Ectodermal cell (in vitro differentiated cells): ENCODE measurements at regions not wholly inside any gene's neighbourhood (a gene's known extent, or its start where the extent isn't known, plus 50 kb on each side); places are given as distances from the start of the nearest gene placed in this dataset.

Experiments used
- H3K27ac ChIP-seq: 2 replicates; pipeline ENCODE4 v1.7.0; 2013; ENCODE audit warnings: mild to moderate bottlenecking, low read depth, low read length; ENCODE audit not compliant: insufficient read depth, poor library complexity, severe bottlenecking
- H3K27me3 ChIP-seq: 2 replicates; pipeline ENCODE4 v1.7.0; 2013; ENCODE audit warnings: mild to moderate bottlenecking, low read length; ENCODE audit not compliant: insufficient read depth, control insufficient read depth, poor library complexity, severe bottlenecking
- H3K36me3 ChIP-seq: one replicate; pipeline ENCODE4 v1.7.0; 2013; ENCODE audit warnings: low read length; ENCODE audit not compliant: control insufficient read depth, insufficient read depth
- H3K4me1 ChIP-seq: one replicate; pipeline ENCODE4 v1.7.0; 2013; ENCODE audit warnings: low read length; ENCODE audit not compliant: control insufficient read depth, insufficient read depth
- H3K4me3 ChIP-seq: 2 replicates; pipeline ENCODE4 v1.7.0; 2013; ENCODE audit warnings: low read depth, low read length, control low read depth; ENCODE audit not compliant: insufficient read depth
- H3K9me3 ChIP-seq: 2 replicates; pipeline ENCODE4 v1.7.0; 2013; ENCODE audit warnings: mild to moderate bottlenecking, low read length, moderate library complexity; ENCODE audit not compliant: control insufficient read depth
- WGBS, 2 experiments: methylation state at CpG; one replicate each; pipeline ENCODE4 v1.1.7; 2013; ENCODE audit warnings: missing lambda C conversion rate in 2 of 2; 5-methylcytosine and 5-hydroxymethylcytosine counted together

DNA sequence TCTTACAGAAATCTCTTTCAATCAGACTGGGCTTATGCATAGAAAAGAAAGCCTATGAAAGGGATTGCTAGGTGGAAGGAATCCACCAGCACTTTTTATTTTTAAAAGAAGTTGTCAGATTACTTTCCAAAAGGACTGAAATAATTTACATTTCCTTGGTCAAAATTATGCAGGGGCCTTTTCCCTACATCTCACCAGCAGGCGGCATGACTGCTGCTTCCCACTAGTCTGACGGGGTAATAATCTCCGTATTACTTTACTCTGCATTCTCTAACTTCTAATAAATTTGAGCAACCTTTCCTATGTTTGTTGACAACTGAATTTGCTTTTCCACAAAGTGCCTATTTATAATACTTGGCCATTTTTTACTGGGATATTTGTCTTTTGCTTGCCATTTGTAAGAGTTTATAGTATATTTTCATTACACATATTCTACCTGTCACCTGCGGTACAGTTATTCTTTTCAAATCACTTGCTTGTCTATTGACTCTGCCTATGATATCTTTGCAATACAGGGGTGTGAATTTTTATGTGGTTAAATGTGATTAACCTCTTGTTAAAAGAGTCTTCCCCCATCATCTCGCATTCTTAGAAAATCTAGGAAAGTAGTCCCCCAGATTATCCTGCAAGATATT, 51.9 kb upstream of the USP47 start:
- Histone ChIP-seq H3K9me3 (no peaks in the 10 kb centered on the region), H3K27ac (no peak overlapping the region), H3K27me3 (no peaks in the 10 kb centered on the region), H3K36me3 (no peaks in the 10 kb centered on the region), H3K4me3 (no peak overlapping the region), H3K4me1 (no peaks in the 10 kb centered on the region)
- 44 to 56% methylated on average over 3 to 4 of the region's 5 CpGs for WGBS, 2 experiments

DNA sequence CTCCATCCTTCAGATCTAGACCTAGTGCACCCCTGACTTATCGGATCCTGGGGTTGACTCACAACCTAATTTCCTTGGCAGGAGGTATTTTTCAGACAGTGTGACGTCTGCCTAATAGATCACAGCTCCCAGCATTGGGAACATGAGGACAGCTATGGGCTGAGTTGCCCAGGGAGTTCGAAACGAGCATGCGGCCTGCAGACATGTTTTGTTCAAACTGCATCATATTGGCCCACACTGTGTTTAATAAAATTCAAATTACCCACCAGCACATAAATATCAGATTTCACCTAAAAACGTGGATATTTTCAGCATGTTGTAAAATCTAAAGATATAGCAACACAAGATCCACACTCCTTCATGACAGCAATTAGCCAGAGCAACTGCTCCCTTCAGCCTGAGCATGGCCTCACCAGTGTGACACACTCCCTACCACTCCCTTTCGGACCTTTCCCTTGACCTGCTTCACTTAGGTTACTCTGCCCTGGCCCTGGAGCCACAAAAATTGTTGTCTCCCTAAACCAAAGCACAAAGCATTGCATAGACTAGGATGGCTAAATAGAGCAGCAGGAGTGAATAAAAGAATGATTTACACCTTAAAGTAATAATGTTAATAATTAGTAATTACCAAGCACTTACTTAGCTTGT, 53.6 kb upstream of the USP47 start:
- Histone ChIP-seq H3K27ac (no peak overlapping the region), H3K4me3 (no peak overlapping the region), H3K36me3 (no peaks in the 10 kb centered on the region), H3K9me3 (no peaks in the 10 kb centered on the region), H3K4me1 (no peaks in the 10 kb centered on the region), H3K27me3 (no peaks in the 10 kb centered on the region)
- WGBS, 2 experiments = 75 to 78% methylated on average over 7 of the region's 7 CpGs

DNA sequence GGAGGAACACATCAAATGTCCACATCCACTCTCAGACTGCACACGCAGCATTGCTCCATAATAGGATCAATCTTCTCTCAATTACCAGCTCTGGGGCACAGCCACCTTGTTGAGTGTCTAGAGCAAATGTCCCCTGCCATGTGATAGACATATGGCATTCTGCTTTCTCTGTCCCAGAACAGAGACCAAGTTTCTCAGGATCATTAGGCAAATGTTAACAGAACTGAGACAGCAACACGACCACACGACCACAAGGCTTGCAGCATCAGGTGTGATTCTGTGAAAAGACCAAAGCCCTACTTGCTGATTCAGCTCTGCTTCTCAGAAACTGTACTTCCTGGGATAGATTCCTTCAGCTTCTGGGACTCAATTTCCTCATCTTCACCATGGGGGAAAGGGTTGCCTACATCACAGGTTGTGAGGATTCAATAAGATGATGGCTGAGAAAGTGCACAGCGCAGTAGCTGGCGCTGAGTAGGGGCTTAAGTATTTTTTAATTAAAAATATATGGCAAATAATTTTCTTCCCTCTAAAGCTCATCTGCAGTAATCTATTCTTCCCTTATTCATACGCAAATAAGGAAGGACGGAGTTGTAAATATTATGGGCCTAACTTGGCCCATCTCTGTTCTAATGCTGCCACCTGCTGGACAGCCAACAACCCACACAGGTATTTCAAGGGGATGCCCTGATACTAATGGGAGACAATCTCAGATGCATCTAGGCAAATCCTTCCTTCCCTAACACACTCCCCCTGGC, 54.3 kb upstream of the USP47 start:
- Histone ChIP-seq H3K9me3 (no peaks in the 10 kb centered on the region), H3K4me3 (no peak overlapping the region), H3K36me3 (no peaks in the 10 kb centered on the region), H3K27ac (no peak overlapping the region), H3K27me3 (no peaks in the 10 kb centered on the region), H3K4me1 (no peaks in the 10 kb centered on the region)
- WGBS, 2 experiments = 71 to 75% methylated on average over 4 to 5 of the region's 7 CpGs

DNA sequence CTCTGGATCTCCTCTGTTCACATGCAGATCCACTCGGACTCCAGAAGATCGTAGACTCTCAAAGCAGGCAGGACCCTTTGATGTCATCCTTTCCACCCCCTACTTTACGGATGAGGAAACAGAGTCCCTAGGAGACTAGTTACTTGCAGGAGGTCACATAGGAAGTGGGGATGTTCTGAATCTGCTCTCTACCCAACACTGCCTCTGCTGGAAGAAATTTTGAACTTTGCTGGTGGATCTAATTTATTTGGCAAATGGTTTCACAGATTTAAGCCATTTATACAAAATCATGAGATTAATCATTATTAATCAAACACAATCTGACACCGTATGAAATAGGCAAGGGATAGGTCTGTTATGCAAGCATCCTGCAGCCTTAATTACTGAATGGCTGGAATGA, 55.0 kb upstream of the USP47 start:
- no peaks in the 10 kb centered on the region for H3K4me1 ChIP-seq
- no peaks in the 10 kb centered on the region for H3K9me3 ChIP-seq
- H3K4me3 ChIP-seq = no peak overlapping the region
- H3K36me3 ChIP-seq = no peaks in the 10 kb centered on the region
- no peaks in the 10 kb centered on the region for H3K27me3 ChIP-seq
- H3K27ac ChIP-seq = no peak overlapping the region
- 79 to 80% methylated on average over 4 of the region's 4 CpGs for WGBS, 2 experiments

DNA sequence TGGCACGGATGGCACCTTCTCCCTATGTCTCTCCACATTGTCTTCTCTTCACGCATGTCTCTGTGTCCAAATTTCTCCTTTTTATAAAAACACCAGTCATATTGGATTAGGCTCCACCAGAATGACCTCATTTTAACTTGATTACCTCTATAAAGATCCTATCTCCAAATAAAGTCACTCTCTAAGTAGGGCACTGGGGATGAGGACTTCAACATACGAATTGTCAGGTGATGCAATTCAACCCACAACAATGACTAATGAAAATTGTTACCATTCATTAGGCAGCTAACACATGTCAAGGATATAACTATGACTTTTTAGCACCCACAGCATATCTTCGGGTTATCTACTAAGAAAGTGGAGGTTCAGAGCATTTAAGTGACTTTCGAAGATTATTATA, 55.5 kb upstream of the USP47 start:
- Histone ChIP-seq H3K27ac (no peak overlapping the region), H3K4me3 (no peak overlapping the region)
- 91 to 95% methylated on average over 5 of the region's 5 CpGs for WGBS, 2 experiments

DNA sequence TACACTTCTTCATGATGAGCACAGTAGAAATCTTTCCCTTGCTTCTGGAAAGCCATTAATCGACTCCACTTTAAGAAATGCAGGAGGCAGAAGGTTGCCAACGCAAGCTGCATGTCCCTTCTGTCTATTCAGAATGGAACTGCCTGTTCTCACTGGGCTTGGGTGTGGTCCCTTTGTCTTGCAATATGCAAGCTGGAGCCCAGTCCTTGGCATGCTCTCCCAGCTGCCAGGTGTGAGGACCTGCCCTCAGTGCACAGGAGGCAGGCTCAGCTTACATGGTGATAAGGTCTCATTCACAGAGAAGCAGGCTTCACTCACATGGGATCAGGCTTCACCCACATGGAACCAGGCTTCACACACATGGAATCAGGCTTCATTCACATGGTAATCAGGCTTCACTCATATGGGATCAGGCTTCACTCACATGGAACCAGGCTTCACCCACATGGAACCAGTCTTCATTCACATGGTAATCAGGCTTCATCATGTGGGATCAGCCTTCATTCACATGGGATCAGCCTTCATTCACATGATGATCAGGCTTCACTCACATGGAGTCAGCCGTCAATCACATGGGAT, 59.2 kb upstream of the USP47 start:
- Histone ChIP-seq H3K27me3 (no peaks in the 10 kb centered on the region), H3K27ac (no peak overlapping the region), H3K4me1 (no peaks in the 10 kb centered on the region), H3K36me3 (no peaks in the 10 kb centered on the region), H3K4me3 (no peak overlapping the region), H3K9me3 (no peaks in the 10 kb centered on the region)
- WGBS, 2 experiments = 86 to 87% methylated on average over 3 of the region's 3 CpGs

More for the DNA sequence above, 55.5 kb upstream of the USP47 start:
- H3K36me3 ChIP-seq = no peaks in the 10 kb centered on the region
- no peaks in the 10 kb centered on the region for H3K4me1 ChIP-seq
- H3K9me3 ChIP-seq = no peaks in the 10 kb centered on the region
- no peaks in the 10 kb centered on the region for H3K27me3 ChIP-seq

DNA sequence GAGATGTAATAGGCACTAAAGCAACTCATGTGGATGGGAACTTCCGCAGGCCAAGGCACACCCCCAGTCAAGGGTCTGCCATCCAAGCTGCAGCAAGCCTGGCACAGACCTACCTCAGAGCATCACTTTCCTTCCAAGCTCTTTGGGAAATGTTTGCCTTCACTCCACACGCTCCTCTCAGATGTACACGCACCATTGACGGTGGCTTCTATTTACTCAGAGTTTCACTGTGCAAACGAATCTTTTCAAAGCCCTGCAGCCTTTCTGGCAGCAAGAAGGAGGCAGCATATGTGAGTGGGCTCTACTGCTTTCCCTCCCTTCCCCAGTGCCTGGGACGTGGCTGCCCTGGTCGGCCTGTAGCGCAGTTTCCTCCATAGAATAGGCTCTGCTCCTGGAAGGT, 60.9 kb upstream of the USP47 start:
- Histone ChIP-seq H3K4me3 (no peak overlapping the region), H3K27ac (no peak overlapping the region), H3K9me3 (no peaks in the 10 kb centered on the region), H3K4me1 (no peaks in the 10 kb centered on the region), H3K36me3 (no peaks in the 10 kb centered on the region), H3K27me3 (no peaks in the 10 kb centered on the region)
- WGBS, 2 experiments = 92 to 93% methylated on average over 8 of the region's 8 CpGs

DNA sequence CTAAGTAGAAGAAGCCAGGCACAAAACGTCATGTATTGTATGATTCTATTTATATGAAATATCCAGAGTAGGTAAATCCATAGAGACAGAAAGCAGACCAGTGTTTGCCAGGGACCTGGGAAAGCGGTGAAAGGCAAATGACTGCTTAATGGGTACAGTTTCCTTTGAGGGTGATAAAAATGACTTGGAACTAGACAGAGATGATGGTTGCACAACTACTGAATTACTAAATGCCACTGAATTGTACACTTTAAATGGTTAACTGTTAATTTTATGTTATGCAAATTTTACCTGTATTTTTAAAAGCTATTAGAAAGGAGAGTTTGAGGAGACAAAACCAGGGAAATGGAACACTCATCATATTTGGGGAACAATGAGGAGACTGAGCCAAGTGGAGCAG, 61.8 kb upstream of the USP47 start:
- 92 to 98% methylated on average over 2 of the region's 2 CpGs for WGBS, 2 experiments
- Histone ChIP-seq H3K27me3 (no peaks in the 10 kb centered on the region), H3K36me3 (no peaks in the 10 kb centered on the region), H3K4me1 (no peaks in the 10 kb centered on the region), H3K9me3 (no peaks in the 10 kb centered on the region), H3K27ac (no peak overlapping the region), H3K4me3 (no peak overlapping the region)

DNA sequence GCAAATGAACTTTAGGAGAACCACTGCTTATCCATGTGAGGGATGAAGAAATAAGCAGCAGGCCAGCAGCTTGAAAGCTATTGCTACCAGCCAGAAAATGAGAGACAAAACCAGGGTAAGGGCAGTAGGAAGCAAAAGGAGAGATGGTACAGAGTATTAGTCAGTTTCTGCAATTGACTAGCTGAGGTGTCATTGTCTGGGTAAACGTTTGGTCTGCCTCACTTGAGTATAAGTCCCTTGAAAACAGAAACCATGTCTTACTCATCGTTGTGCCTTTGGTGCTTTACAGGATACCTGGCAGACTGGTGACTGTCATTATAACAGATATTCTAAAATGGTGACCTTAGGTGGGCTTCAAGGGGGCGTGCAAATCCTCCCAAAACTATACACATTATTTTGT, 63.9 kb upstream of the USP47 start:
- no peak overlapping the region for H3K27ac ChIP-seq
- no peaks in the 10 kb centered on the region for H3K36me3 ChIP-seq
- no peak overlapping the region for H3K4me3 ChIP-seq
- no peaks in the 10 kb centered on the region for H3K4me1 ChIP-seq
- H3K27me3 ChIP-seq = no peaks in the 10 kb centered on the region
- WGBS, 2 experiments = 80 to 91% methylated on average over 2 to 3 of the region's 3 CpGs
- no peaks in the 10 kb centered on the region for H3K9me3 ChIP-seq

DNA sequence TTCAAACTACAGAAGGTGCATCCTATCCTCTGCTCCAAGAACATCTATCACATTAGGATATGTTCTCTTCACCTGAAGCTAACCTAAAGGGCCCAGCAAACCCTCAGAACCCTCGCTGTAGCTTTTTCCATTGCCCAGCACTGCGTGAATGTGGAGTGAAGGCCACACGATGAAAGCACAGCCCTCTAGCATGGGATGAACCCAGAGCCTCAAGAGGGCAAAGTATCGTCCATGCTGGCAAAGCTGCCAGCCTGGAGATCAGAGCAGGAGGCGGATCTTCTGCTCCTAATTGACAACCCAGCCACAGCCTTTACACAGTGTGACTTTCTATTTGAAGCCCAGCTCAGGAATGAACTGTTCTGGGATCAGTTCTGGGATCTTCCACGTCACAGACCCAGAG, 65.1 kb upstream of the USP47 start:
- no peaks in the 10 kb centered on the region for H3K9me3 ChIP-seq
- no peaks in the 10 kb centered on the region for H3K36me3 ChIP-seq
- 89 to 91% methylated on average over 6 of the region's 6 CpGs for WGBS, 2 experiments
- no peak overlapping the region for H3K4me3 ChIP-seq
- H3K4me1 ChIP-seq = no peaks in the 10 kb centered on the region
- no peaks in the 10 kb centered on the region for H3K27me3 ChIP-seq
- H3K27ac ChIP-seq = no peak overlapping the region
